ENCODE measurements at regions not wholly inside any gene's neighbourhood (a gene's known extent, or its start where the extent isn't known, plus 50 kb on each side); places are given as distances from the start of the nearest gene placed in this dataset.
"Not testable (repeated sequence)": the region's sequence is repeated elsewhere in the genome, so short reads cannot be mapped to it uniquely, and the experiment has no call there.

DNA sequence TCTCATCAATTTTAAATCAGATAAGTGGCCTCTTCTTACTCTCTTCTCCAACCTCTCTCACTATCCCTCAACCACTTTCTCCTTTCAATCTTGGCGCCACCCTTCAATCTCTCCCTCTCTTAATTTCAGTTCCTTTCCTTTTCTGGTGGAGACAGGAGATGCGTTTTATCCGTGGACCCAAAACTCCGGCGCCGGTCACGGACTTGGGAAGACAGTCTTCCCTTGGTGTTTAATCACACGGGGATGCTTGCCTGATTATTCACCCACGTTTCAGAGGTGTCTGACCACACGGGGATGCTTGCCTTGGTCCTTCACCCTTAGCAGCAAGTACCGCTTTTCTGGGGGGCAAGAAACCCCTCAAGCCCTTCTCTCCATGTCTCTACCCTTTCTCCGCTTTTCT lies 1057.6 kb upstream of the ACO1 start:
- intact Hi-C loops (cut with micrococcal nuclease) = not testable (repeated sequence)

DNA sequence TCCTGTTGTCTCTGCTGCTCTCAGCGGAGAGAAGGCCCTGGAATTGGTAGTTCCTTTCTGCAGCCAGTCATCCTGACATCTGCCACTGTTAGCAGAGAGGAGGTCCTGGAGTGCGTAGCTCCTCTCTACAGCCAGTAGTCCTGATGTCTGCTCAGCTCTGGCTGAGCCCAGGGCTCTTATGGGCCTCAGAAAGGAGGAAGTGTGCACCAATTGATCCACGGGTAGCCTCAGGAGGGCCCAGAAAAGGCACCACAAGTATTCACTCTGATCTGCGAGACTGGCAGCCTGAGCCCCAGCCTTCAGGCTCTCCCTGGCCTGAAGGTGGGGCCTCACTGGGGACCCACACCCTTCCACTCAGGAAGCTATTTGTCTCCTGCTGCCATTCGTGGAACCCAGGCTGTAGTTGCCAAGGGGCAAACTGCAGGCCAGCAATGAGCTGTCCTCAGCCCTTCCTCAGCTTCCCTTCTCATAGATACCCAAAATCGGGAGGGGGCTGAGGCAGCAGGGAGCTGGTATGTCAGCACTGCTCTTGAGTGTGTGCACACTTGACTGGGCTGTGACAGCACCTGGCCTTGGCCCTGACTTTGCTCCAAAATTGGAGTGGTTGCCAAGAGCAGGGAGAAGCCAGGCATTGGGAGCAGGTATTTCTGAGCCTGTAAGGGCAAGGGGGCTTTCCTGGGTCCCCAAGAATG lies 1049.5 kb upstream of the ACO1 start:
- intact Hi-C loops (cut with micrococcal nuclease) = no loop called here

DNA sequence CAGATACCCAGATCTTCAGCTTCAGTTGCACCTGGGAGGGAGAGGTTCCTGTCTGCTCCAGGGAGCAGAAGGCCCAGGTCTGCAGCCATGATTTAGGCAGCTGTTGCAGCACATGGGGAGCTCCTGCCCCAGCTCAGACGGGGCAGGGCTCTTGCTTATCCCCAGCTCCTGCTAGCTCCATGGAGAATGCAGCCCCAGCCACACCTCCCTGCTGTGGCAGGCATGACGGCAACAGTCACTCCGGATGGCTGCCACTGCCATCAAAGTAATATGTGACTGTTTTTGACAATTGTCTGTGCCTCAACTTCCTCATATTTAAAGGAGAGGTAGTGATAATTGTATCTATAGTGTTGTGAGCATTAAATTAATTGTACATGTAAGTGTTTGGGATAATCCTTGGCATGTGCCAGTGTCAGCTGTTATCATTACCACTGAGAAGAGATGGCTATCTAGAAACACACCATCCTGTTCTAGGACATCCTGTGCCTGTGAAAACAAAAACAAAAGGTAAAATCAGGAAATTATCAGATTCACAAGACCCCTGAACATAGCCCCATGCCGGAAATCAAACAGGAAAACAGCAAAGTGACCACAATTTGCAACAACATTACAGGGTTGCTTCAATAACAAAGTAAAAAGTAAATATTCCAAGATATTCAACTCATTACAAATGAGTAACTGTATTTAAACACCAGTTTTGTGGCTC lies 1048.8 kb upstream of the ACO1 start:
- intact Hi-C loops (cut with micrococcal nuclease) = loop anchor here (2.0 kb wide), 1 partner anchor 43 kb away; no protein-coding TSS in a partner anchor

DNA sequence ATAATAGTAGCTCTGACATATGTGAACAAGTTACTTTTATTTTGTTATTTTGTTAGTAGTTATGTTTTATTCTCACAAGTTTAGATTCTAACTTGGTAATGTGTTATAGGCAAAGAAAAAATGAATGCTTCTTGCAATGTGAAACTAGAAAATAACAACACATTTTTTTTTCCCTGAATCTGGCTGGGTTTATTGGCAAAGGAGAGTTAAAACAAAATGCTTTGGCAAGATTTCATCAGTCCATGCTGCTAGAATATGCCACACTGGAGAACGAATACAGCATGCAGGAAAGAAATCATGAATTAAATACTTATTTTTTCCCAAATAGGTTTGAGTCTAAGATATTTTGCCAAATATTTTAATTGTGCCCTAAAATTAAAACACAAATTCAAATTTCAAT lies 1048.1 kb upstream of the ACO1 start:
- intact Hi-C loops (cut with micrococcal nuclease) = loop anchor here (2.0 kb wide), 1 partner anchor 42 kb away; no protein-coding TSS in a partner anchor

DNA sequence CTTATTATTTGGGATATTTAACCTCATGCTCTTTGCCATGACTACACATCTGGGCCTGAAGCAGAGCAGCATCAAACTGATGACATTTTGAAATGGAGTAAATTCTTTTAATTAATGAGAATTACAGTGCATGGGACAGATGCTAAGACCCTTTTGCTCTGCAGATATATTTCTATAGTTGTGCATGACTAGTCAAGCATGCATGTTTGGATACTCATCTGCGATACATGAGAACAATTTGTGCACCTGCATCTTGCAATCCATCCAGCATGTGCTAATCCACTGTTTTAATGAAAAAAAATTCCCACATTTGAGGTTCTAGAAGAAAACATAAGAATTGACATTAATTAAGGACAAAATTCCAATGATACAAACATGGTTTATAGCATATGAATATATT lies 1047.6 kb upstream of the ACO1 start:
- intact Hi-C loops (cut with micrococcal nuclease) = loop anchor here (2.0 kb wide), 1 partner anchor 42 kb away; no protein-coding TSS in a partner anchor

DNA sequence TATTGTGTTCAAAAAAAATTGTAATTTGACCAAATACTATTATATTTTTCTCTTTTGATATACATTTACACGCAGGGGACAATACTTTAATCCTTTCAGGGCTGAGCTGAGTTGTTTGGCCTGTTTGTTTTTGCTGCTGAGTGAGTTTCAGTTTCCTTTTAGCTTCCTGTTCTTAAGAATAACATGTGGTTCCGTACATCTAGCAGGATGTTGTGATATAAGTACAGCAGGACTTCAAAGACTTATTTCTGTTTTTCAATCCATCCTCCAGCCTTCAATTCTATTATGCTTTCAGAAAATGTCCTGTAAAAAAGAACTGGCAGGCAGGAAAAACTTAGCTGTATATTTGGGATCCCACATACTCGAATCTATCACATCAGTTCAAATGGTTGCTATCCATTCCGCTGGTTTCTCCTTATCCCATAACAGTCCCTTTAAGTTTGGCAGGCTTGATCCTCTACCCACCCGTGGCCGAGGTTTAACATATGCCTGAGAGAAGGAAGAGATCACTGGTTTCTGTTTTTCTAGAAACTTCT lies 1037.3 kb upstream of the ACO1 start:
- intact Hi-C loops (cut with micrococcal nuclease) = loop anchor here (5.0 kb wide), 4 partner anchors 40 to 80 kb away; no protein-coding TSS in a partner anchor

DNA sequence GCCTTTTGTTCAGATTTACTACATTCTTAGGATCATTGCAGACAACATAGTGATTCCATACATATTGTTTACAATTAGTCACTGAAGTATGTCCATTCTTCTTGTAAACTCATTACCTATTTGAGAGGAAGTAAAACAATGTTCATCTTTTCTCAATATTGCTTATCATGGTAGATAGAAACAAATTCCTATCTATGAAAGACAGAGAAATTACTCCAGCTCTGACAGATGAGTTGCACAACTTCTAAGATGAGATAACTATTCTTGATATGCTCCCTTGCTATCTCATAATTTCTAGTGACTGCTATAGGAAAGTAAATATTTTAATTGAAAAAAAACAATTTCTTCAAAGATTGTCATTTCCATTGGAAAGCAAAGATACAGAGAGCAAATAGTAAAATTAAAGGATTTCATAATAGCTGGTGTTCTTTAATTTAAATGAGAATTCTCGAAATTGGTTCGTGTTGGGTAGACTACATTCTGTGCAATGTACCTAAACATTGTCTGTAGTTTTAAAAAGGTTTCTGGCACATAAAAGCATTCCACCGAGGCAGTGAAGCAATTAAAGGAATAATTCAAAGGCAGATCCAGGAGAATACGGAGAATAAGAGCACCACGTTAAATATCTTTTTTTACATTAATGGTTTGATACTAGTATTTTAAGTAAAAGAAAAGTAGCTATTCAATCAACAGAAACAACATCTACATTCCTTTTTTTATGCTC lies 1029.1 kb upstream of the ACO1 start:
- intact Hi-C loops (cut with micrococcal nuclease) = no loop called here

DNA sequence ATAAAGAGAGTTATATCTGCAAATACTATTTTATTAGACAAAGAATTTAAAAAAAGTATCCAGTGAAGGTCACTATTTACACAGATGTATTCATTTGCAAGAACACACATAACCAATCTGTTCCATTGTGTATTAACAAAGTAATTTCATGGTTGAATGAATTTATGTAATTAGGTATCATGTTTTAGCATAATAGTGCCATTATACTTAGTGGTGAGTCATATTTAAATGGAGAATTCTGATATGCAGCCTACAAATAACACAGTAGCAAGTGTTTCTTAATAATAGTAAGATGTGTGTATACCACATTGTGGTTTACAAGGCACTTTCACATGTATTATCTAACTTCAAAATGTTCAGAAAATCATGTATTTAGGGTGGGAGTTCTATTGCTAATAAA lies 1028.5 kb upstream of the ACO1 start:
- intact Hi-C loops (cut with micrococcal nuclease) = no loop called here

DNA sequence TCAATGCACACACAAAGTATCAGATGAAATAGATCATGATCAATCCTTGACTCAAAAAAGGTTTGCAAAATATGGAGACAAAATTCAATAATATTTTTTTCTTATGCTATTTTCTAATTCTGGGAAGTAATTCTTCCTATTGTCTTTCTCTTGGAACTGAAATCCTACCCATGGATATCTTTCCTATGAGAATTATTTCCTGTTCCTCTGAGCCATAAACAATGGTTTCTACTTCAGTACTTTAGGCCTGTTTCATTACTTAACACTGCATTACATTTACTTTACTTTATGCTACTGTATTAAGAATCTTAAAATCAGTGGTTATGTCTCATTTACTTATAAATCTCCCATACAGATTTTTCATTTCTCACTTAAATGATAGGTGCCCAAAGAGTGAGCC lies 1025.4 kb upstream of the ACO1 start:
- intact Hi-C loops (cut with micrococcal nuclease) = no loop called here

DNA sequence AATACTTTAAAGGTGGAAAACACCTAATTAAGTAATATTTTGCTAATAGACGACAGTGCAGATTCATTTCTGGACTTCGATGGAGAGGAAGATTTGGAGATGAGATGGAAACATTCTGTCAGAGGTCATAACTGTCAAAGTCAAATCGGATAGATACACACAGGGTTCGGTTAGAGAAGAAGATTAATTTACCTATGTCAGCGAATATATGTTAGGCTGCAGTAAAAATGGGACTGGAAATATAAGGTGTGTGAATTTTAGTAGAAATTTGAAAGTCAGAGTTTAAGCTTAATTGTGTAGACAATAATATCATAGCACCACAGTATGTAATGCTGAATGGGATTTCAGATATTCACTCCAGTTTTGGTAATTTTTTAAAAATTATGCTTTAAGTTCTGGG lies 1020.3 kb upstream of the ACO1 start:
- intact Hi-C loops (cut with micrococcal nuclease) = no loop called here

DNA sequence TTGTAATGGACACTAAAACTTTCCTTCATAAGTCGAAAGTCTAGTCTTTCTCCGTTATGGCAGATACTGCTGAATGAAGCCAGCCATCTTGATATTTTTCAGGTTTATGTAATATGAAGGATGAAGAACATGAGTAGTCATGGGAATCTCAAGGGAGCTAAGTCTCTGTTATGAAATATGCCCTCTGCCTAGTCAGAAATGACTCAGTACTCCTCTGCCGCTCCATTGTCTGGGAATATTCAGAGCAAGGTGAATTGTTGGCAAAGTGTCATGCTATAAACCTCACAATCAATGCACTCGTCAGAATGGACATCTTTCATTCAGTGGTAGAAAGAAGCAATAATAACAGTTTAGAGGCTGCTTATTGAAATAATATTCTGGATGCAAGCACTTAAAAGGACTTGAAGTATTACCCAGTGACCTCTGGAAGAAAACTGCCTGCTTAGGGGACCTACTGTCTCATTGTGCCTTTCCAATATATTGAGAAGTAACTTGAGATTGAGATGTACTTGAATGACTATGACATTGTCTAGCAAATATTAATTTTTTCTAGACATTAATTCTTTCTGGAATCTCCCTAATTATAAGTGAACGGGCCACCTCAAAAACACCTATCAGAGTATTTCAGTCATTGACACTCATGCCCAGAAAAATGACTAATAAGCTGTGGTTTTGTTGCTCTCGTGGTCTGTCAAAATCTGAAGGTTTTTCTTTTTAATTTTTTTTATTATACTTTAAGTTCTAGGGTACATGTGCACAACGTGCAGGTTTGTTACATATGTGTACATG lies 1011.5 kb upstream of the ACO1 start:
- intact Hi-C loops (cut with micrococcal nuclease) = no loop called here

DNA sequence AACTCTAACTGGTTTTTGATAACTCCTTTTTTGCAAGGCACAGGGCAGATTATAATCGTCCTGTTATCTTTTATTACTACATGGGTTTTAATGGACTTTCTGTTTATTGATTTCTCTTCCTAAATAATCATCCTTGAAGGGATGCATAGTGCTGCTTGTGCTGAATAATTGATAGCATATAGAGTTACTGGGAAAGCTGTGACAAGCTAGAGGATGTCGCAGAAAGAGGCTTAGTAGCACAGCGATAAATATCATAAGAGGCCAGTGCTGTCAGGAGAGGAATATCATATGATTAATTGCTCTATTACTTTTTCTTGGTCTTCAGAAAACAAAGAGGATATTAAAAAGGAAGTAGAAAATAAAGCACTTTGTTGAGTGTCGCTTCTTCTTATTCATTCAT lies 1007.1 kb upstream of the ACO1 start:
- intact Hi-C loops (cut with micrococcal nuclease) = no loop called here

DNA sequence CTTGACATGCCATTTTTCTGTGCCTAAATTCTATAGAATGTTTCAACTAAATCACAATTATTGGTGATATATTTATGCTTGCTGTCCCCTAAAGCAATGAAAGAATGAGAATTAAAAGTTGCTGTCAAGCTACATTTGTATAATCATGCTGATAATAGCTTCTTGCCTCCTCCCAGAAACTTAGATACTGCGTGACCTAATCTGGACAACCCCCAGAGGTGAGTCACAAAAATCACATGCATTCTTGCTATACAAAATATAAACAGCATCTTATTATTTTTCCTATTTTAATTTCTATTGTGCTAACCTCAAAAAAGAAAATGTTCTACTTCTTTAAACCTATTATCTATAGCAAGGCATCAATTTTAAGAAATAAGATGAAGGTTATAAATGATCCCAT lies 995.8 kb upstream of the ACO1 start:
- intact Hi-C loops (cut with micrococcal nuclease) = loop anchor here (5.0 kb wide), 1 partner anchor 41 kb away; no protein-coding TSS in a partner anchor

DNA sequence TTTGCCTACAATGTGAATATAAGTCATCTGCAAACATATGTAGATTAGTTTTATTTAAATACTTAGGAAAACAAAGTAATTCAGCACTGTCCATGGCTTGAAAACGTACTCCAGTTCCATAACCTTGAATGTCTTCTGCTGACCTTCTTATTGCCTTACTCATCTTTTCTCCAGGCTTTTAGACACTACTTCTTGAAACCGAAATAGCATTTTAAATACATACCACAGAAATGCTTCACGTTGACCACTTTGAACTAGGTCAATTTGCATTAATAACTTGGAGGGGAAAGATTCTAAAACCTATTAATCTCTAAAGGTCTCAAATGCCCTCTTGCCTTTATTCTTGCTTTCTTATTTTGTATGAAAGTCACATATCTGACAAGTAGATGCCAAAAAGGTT lies 995.4 kb upstream of the ACO1 start:
- intact Hi-C loops (cut with micrococcal nuclease) = loop anchor here (5.0 kb wide), 1 partner anchor 42 kb away; no protein-coding TSS in a partner anchor

DNA sequence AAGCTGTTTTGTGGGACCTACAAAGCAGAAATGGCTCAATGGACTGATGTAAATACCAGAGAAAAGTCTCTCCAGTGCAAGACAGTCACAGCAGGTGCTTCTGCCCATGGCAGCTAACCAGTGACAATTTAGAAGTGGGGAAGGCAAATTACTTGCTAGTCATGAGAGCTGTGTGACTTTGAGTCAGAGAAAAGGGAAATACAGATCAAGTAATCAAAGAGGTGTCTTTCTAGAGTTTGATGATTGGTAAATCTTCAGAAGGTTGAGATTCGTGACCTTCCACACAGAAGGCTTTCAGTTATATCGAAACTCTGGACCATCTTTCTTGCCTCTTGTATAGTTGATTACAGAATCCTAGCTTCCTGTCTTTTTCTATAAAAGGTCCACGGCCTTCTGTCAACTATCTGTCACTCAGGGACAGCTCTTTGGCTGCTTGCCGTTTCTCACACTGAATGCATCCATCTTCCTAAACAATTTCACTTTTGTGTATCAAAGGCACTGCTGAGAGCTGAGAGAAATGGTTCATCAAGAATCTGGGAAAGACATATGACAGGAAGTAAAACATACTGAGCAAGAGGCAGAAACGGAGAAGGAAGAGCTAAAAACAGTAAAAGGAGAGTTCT lies 993.9 kb upstream of the ACO1 start:
- intact Hi-C loops (cut with micrococcal nuclease) = no loop called here

DNA sequence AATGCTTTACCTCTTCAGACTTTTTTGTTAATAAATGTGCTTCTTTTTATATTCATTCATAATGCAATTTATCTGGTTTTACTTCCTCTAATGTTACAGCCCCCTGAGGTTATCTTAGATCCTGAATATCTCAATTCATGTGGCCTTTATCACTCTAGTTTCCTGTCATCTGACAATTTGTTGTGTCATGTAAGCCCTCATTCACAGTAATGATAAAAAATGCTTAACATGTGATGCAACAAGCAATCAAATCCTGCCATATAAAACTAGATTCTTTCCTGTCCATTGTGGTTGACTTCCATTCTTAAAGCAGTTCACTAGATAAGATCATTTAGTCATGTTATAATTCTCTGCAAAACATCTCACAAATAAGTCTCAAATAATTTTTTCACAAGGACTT lies 991.2 kb upstream of the ACO1 start:
- intact Hi-C loops (cut with micrococcal nuclease) = no loop called here

DNA sequence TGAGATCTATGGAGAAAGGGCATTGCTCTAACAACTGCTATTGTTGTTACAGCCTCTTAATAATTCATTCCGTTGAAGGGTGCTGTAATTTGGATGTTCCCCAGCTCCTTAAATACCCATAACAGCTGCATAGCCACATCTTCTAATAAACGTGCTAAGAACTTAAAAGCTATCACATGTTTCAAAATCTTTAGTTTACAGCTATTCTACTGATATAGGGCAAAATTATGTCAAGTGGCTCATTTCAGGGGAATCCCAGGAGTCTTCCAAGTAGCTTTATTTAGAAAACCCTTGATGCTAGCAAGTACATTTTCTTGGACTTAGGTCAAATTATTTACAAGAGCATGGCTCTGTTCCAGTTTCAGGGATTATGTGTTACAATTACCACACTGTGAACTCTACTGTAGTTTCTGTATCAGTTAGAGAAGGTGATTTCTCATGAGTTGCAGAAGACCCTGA lies 990.4 kb upstream of the ACO1 start:
- intact Hi-C loops (cut with micrococcal nuclease) = no loop called here

DNA sequence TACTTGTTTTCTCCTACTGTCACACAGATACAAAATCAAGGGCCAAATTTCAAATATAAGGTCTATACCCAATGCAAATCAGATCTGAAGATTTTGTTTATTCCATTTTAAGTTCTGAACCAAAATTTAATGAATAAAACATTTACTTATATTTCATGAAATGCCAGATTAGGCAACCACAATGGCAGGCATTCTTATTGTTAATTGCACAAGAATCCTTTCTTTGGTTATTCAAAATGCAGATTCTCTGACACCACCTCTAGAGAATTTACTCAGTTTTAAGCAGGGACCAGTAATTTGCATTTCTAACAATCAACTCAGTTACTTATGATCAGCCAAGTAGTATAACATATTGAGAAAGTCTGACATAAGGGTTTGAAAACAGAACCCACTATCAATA lies 972.4 kb upstream of the ACO1 start:
- intact Hi-C loops (cut with micrococcal nuclease) = no loop called here

DNA sequence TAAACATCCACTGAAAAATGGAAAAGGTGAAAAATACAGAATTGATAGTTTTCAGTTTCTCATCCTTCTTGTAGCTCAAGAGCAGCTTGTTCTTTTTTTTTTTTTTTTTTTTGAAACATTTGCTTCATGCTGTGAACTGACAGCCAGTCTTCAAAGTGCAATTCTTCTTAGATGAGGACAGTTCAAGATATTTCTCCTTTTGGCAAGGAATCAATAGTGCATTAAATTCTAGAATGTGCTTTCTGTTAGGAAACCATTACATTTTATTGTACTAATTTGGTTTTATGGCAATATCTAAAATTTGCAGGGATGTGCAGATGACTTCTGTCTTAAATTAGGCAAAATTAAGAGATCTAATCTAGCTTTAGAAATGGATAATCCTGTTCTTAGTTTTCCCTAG lies 969.3 kb upstream of the ACO1 start:
- intact Hi-C loops (cut with micrococcal nuclease) = no loop called here

DNA sequence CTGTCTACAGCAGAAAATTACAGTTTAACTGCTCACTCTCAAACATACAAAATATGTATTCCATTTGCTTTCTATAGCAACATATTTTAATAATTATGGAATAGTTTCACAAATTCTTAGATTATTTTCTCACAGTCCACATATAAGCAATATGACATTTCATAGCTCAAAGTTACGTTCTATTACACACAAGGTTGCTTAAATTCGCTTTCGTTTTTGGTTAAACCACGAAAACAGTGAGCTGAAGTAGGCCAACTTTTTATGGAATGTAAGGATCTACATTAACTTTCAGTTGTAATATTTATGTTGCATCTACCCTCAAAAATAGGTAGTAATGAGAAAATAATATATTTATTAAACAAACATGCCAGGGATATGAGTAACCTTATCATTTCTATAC lies 966.0 kb upstream of the ACO1 start:
- intact Hi-C loops (cut with micrococcal nuclease) = no loop called here

Data from T-helper 2 cell treated with Interferon-gamma antibody and Interleukin-4, amounts not matched to agents 100 ng/mL and 5 ng/mL, for 36 hours (primary cell).